ENCODE measurements at regions not wholly inside any gene's neighbourhood (a gene's known extent, or its start where the extent isn't known, plus 50 kb on each side); places are given as distances from the start of the nearest gene placed in this dataset.

GRCh38 chr18:64893349-64893748 is 744.5 kb upstream of the LINC00305 start:
- no peak for TF ChIP-seq BRD9 (IDR thresholded peaks at IDR 0.05; ENCODE audit: low read depth, partially characterized antibody)
- no peak for TF ChIP-seq MAX (CRISPR knock-in tag; IDR thresholded peaks at IDR 0.05)
- no peak for TF ChIP-seq CTCF (IDR thresholded peaks at IDR 0.05 in 2 of 3, conservative IDR thresholded peaks at IDR 0.05 in 1 of 3; ENCODE audit: insufficient read depth in 2 of 3, low read depth in 1 of 3, low read length in 3 of 3)
- TF ChIP-seq, protein P1, sequence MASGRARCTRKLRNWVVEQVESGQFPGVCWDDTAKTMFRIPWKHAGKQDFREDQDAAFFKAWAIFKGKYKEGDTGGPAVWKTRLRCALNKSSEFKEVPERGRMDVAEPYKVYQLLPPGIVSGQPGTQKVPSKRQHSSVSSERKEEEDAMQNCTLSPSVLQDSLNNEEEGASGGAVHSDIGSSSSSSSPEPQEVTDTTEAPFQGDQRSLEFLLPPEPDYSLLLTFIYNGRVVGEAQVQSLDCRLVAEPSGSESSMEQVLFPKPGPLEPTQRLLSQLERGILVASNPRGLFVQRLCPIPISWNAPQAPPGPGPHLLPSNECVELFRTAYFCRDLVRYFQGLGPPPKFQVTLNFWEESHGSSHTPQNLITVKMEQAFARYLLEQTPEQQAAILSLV (tag; IDR thresholded peaks at IDR 0.05), result no peak
- TF ChIP-seq PHTF2 (CRISPR knock-in tag; IDR thresholded peaks at IDR 0.05), result no peak
- TF ChIP-seq, protein P2, sequence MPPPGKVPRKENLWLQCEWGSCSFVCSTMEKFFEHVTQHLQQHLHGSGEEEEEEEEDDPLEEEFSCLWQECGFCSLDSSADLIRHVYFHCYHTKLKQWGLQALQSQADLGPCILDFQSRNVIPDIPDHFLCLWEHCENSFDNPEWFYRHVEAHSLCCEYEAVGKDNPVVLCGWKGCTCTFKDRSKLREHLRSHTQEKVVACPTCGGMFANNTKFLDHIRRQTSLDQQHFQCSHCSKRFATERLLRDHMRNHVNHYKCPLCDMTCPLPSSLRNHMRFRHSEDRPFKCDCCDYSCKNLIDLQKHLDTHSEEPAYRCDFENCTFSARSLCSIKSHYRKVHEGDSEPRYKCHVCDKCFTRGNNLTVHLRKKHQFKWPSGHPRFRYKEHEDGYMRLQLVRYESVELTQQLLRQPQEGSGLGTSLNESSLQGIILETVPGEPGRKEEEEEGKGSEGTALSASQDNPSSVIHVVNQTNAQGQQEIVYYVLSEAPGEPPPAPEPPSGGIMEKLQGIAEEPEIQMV (tag; conservative IDR thresholded peaks at IDR 0.05; ENCODE audit: low read depth), result no peak
- no peak for TF ChIP-seq NR2F6 (CRISPR knock-in tag; IDR thresholded peaks at IDR 0.05)

All from K562 (cell line).